ENCODE measurements at regions not wholly inside any gene's neighbourhood (a gene's known extent, or its start where the extent isn't known, plus 50 kb on each side); places are given as distances from the start of the nearest gene placed in this dataset.

DNA sequence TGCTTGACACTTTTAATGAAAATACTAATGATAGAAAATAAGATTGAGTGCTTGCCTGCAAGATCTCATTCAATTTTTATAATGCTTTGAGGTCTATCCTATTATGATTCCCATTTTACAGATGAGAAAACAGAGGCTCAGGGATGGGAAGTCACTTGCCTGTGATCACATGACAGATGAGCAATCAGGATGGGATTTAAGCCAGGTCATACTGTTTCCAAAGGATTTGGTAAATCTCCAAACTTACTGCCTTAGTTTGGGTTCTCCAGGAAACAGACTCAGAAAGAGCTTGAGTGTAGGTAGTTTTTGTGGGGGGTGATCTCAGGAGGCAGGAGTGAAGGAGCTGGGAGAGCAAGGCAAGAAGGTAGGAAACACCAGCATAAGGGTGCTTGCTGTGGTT is 456.3 kb downstream of the MAFB start:
- DNase-seq (ENCODE audit: low read depth in 2 of 2) = no peak

DNA sequence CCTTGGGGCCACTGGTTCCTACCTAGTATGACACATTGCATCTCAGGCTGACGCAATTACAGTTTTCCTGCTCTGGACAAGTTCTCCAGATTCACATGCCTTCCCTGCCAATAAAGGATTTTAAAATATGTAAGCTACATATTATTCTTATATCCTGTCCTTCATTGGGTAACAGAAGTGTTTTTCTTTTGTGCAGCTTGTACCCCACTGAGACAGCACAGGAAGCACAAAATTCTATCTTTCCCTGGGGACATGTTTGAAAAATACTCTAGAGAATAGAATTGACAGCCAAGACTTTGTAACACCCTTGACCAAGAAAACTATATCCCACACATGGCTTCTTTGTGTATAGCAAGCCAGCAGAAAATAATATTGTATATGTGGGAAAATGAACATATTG is 456.8 kb downstream of the MAFB start:
- no peak for DNase-seq (ENCODE audit: low read depth in 2 of 2)

DNA sequence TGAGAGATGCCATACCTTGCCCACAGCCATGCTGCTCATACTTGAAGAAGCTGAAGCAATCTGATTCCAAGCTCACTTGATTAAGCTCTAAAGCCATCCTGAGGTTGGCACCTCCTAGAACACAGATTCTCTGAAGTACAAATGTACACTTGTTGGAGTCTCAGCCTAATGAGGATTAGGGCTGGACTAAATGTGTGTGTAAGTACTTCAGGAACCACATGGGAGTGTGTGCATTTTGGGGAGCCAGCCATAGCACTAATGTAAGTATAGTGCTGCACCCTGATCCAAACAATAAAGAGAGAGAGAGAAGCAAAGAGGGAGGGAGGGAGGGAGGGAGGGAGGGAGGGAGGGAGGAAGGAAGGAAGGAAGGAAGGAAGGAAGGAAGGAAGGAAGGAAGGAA is 458.6 kb downstream of the MAFB start:
- no peak for DNase-seq (ENCODE audit: low read depth in 2 of 2)

- DNase-seq (ENCODE audit: low read depth in 2 of 2) = no peak
Observed at GRCh38 chr20:40225596-40225995, 463.4 kb downstream of the MAFB start.

- no peak for DNase-seq (ENCODE audit: low read depth in 2 of 2)
Observed at GRCh38 chr20:40223810-40224209, 465.2 kb downstream of the MAFB start.

GRCh38 chr20:40218971-40219370 is 470.1 kb downstream of the MAFB start:
- DNase-seq (ENCODE audit: low read depth in 2 of 2) = no peak

DNA sequence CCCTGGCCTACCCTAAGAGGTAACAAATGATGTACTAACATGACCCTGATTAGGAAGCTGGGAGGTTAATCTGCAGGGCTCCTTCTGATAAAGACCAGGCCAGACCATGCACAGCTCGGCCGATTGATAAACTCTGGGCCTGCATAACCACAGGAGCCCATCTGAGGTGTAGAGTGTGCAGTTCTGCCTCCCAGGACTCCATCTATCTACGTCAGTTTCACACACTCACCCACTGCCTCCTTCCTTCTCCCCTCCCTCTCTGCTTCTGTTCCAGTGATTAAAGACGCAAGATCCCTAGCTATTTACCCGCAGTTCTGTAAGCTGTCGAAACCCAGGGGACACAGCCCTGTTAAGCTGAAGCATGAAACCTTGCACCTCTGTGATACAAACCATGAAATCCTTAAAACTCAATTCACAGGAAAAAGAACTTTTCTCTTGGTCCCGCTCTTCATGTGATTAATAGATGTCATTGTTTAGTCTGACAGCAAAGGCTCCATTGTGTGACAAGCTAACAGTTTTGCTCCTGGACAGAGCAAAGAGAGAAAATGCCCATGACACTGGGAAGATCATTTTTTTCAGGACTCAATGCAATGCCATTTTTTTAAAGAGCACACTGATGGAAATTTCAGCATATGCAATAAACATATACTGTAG is 470.6 kb downstream of the MAFB start:
- no peak for DNase-seq (ENCODE audit: low read depth in 2 of 2)

DNA sequence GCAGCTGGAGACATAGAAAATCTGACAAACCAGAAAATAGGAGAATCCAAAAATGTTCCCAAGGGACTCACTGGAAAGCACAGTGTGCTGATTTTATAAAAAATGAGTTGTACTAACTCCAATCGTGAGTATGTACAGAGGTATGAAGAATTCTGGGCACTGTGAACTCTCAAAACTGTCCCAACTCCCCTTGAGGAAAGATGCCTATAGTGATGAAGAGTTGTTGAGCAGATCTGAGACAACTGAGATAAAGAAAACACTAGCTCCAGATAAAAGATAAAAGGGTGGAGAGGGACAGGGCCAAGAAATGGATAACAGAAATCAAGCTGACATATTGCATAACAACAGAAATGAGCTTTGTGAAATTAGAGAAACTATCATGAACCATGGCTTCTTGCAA is 481.4 kb downstream of the MAFB start:
- DNase-seq (ENCODE audit: low read depth in 2 of 2) = no peak

DNA sequence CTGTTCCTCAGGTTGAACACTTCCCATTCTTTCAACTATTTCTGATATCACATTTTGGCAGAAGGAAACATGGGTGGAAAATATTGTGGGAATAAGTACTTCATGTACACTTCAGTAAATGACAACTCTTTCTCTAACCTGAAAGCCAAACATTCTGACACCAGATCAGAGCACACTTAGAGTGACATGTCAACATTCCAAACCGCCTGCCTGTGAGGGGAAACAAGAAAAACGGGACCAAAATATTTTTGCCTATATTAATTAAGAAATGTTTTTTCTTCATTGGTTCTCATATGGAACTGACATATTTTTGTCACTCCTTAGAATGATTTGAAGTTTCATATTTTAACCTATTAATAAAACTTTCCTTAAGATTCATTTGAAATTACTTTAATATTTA is 483.1 kb downstream of the MAFB start:
- no peak for DNase-seq (ENCODE audit: low read depth in 2 of 2)

DNA sequence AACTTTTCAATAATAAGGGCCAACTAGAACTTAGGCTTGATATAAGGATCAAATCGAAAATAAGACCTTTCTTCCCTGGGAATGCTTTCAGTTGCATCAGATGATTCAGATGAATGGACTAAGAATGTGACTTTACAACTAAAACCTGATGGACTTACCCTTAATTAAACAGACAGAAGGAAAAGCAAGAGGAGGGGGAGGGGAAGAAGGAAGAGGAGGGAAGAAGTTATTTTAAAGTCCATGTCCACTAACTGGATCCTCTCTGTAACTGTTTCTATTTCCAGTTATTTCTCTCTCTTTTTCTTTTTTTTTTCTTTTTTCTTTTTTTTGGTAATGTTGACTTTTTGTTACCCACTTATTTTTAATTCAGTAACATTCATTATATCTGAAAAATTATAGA is 486.0 kb downstream of the MAFB start:
- no peak for DNase-seq (ENCODE audit: low read depth in 2 of 2)

GRCh38 chr20:40197691-40198090 is 491.3 kb downstream of the MAFB start:
- DNase-seq (ENCODE audit: low read depth in 2 of 2) = no peak

- DNase-seq (ENCODE audit: low read depth in 2 of 2) = no peak
Observed at GRCh38 chr20:40196846-40197436, 492.1 kb downstream of the MAFB start.

DNA sequence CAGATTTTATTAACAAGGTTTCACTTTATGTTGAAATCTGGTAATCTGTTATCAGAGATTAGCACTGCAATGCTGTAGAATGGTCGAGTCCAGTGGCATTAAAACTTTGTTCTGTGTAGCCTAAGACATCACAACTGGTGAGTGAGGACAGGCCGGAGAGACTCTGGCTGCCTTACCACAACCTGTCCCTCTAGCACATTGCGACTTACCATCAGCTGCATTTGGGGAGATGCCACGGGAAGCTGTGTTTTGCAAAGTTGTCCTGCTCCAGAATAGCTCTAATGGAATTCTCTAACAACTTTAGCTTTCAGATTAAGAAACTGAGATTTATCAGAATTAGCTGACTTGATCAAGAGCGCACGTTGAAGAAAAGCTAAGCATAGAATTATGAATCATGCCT is 493.3 kb downstream of the MAFB start:
- no peak for DNase-seq (ENCODE audit: low read depth in 2 of 2)

DNA sequence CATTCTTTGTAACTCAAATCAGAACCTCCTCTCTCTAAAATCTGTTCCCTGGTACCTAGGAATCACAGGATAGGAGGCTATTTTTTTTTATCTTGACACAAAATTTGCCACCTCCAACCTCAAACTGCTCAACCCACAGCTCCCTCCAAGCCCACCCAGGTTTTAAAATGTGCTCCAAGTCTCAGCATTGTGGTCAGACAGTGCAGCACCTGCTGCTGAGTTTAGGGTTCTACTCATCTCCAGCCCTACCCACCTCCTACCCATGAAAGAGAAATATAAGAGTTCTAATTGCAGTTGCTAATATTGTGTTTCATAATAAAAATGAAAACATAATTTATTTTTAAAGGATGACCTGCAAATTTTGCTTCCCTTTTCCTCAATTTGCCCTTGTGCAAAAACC is 496.5 kb downstream of the MAFB start:
- no peak for DNase-seq (ENCODE audit: low read depth in 2 of 2)

GRCh38 chr20:40192081-40192480 is 497.0 kb downstream of the MAFB start:
- no peak for DNase-seq (ENCODE audit: low read depth in 2 of 2)

- DNase-seq (ENCODE audit: low read depth in 2 of 2) = no peak
Observed at GRCh38 chr20:40191573-40191972, 497.5 kb downstream of the MAFB start.

- DNase-seq (ENCODE audit: low read depth in 2 of 2) = no peak
Observed at GRCh38 chr20:40189621-40190020, 499.4 kb downstream of the MAFB start.

- no peak for DNase-seq (ENCODE audit: low read depth in 2 of 2)
Observed at GRCh38 chr20:40188319-40188718, 500.7 kb downstream of the MAFB start.

GRCh38 chr20:40186826-40187225 is 502.2 kb downstream of the MAFB start:
- no peak for DNase-seq (ENCODE audit: low read depth in 2 of 2)

GRCh38 chr20:40181676-40182075 is 507.4 kb downstream of the MAFB start:
- DNase-seq (ENCODE audit: low read depth in 2 of 2) = no peak

DNA sequence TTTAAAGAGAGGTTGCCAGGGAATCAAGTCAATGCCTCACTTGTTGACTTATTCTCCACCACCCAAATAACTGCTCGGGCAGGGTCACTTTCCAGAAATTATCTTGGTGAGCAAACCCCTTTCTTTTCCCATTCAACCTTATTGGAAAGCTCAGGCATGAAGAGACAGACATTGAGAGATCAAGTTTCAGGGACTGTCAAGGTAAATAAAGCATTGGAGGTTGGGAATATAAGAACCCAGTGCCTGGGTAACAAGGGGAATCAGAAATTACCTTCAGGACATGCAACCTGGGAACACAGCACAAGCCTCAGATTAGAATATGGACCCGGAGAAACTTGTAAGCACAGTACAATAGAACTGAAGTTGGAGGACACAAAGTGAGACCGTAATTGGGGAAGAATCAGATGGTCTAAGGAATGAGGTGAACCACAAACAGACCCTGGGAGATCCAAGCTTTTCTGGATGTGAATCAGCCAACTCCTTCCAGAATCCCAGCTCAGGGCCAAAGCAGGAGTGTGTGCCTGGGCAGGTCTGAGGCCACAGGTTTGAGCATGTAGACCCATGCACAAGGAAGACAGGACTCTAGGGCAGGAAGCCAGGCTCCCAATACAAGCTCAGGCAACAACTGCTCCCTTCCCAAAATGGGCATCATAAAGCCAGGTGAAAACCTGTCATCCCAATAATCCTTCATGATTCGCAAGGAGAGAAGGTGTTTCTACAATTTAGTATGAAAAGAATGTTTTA is 512.8 kb downstream of the MAFB start:
- no peak for DNase-seq (ENCODE audit: low read depth in 2 of 2)

DNA sequence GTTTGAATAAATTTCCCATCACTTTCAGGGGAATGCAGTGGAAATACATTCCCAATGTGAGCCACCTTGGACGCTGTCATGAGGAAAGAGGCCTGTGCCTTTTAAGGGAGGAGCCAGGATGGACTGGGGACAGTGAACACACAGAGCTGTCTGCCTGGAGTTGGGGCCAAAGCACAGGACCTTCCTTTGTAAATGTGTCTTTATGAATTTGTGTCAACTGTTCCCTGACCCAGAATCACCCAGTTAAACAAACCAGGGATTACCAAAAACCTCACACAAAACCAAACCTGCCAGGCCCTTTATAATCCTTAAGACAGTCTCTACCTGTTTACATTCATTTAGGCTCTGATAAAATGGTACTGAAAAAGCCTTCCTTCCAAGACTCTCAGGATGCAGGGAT is 513.7 kb downstream of the MAFB start:
- DNase-seq (ENCODE audit: low read depth in 2 of 2) = no peak

DNA sequence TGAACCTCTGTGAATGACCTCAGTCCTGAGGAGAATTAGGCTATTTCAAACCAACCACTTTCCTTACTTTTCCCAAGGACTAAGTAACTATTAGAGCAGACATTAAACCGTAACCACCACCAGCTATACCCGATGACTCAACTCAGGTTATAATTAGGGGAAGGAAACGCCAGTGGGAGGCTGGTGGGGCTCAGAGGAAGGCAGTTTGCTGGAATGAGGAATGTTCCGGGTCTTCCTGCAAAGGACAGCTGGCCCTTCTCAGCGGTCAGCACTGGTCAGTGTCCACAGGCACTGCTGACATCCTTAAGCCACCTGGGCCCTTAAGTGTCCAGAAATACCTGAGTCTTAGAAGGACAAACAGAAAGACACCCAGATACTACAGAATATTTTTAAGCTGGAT is 515.2 kb downstream of the MAFB start:
- DNase-seq (ENCODE audit: low read depth in 2 of 2) = no peak

Data from activated CD4-positive, alpha-beta T cell treated with anti-CD3 and anti-CD28 coated beads for 24 hours (primary cell).